HG03571 (cell line): ENCODE measurements at regions not wholly inside any gene's neighbourhood (a gene's known extent, or its start where the extent isn't known, plus 50 kb on each side); places are given as distances from the start of the nearest gene placed in this dataset.
"Not testable (repeated sequence)": the region's sequence is repeated elsewhere in the genome, so short reads cannot be mapped to it uniquely, and the experiment has no call there.

Source experiments
- ATAC-seq: cut with Tn5 transposase; IDR thresholded peaks from one replicate; pipeline ENCODE4 v1.9.1; 2021; ENCODE audit not compliant: unreplicated experiment

GRCh38 chr4:120317713-120318112, 251.1 kb upstream of the MAD2L1 start:
- ATAC-seq = no peak

GRCh38 chr4:120316416-120316815, 249.8 kb upstream of the MAD2L1 start:
- no peak for ATAC-seq

- ATAC-seq = no peak
Observed at GRCh38 chr4:120314969-120315368, 248.3 kb upstream of the MAD2L1 start.

- no peak for ATAC-seq
Observed at GRCh38 chr4:120304801-120305200, 238.2 kb upstream of the MAD2L1 start.

DNA sequence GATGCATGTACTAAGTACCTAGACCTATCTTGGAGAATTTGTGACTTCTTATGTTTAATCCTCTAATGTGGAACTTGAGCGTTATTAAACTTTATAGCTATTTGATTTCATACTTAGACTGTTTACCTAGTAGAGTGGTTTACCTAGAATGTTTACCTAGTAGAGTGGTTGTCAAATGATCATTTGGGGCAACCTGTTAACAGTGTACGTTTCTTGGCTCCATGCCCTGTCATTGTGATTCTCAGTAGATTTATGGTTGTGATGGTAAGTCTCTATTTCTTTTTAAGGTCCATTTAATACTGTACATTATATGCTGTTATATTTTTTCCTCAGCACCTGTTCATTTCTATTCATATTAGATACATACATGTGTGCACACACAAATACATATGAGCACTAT, 233.0 kb upstream of the MAD2L1 start:
- ATAC-seq = no peak

DNA sequence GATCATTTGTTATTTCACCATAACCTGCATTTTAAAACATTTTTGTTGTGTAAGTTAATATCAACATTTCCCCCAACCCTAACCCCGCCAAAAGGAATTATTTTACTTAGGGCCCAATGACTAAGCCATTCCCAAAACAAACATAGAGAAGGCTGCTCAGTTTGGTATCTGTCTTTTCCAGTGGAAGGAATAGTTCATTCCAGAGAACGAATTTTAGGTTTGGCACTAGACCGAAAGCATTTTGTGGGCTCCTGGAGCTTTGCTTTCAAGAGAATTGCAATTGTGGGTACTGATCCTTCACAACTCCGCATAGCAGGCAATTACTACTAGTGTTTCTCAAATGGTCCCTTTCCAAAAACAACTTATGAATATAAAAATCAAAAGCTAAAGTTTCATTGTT, 226.7 kb upstream of the MAD2L1 start:
- ATAC-seq = no peak

DNA sequence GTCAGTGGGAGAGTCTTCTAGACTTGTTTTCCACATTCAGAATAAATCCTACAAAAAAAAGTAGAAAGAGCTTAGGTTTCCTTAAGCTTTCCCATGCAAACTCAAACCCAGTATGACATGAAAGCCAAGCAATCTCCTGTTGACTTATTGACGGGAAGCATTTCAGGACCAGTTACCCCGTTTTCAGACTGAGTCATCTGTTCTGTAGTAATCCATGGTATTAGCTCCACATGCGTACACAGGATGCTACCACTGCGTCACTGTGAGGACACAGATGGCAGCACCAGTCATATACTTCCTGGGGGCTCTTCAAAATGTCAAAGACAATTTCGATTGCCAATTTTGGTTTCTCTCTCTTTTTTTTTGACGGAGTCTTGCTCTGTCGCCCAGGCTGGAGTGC, 224.9 kb upstream of the MAD2L1 start:
- no peak for ATAC-seq

GRCh38 chr4:120290553-120290952, 223.9 kb upstream of the MAD2L1 start:
- no peak for ATAC-seq

GRCh38 chr4:120286813-120287212, 220.2 kb upstream of the MAD2L1 start:
- no peak for ATAC-seq

- ATAC-seq = no peak
Observed at GRCh38 chr4:120281581-120281980, 214.9 kb upstream of the MAD2L1 start.

DNA sequence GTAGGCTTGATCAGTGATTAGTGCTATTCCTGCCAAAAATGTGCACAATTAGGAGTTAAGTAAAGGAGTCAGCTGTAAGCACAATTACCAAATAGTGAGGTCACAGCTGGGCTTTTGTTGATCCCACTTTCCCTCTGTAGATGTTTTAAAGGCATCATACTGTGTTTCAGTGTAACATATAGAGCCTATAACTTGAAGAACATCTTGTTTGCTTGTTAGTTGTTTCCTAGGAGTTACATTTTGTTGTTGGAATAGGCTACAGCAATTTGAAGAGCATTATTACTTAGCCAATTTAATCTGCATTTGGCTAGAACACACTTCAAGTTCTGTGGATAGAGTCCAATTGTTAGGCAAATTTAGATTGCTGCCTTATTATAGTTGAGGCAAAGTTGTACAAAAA, 210.7 kb upstream of the MAD2L1 start:
- ATAC-seq = no peak

DNA sequence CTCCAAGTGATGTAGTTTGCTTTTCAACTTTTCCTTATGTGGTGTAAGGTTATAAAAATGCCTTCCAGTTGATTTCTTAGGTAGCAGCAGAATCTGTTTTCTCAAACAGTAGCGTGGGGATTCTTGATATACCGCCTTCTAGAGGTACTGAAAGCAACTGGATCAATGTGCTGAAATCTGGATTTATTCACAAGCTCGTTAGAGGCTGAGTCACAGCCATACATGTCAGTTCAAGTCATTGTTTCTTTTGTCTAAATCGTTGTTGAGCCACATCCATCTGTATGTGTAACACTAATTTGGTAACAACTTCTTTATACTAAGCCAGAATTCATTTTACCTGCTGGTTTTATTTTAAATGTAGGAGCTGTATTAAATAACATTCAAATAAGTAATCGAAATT, 200.0 kb upstream of the MAD2L1 start:
- ATAC-seq = no peak

DNA sequence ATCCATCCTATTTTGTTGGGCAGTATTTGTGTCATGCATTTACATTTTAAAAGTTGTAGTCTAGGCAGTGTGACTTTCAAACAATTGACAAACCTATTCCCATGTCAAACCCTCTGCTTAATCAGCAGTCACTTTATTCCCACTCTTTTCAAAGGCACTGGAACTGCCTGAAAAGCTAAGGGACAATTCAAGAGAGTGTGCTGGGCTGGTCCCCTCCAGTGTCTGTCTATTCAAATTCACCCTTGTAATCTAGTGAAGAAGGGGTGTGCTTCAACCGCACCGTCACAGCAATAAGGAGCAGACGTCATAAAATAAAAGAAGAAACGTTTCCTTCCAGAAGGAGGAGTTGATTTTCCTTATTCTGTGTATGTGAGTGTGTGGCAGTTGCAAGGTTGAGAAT, 197.0 kb upstream of the MAD2L1 start:
- ATAC-seq = no peak

- no peak for ATAC-seq
Observed at GRCh38 chr4:120261117-120261516, 194.5 kb upstream of the MAD2L1 start.

DNA sequence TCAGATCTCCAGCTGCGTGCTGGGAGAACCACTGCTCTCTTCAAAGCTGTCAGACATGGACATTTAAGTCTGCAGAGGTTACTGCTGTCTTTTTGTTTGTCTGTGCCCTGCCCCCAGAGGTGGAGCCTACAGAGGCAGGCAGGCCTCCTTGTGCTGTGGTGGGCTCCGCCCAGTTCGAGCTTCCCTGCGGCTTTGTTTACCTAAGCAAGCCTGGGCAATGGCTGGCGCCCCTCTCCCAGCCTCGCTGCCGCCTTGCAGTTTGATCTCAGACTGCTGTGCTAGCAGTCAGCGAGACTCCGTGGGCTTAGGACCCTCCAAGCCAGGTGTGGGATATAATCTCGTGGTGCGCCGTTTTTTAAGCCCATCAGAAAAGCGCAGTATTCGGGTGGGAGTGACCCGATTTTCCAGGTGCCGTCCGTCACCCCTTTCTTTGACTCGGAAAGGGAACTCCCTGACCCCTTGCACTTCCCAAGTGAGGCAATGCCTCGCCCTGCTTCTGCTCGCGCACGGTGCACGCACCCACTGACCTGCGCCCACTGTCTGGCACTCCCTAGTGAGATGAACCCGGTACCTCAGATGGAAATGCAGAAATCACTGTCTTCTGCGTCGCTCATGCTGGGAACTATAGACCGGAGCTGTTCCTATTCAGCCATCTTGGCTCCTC, 189.6 kb upstream of the MAD2L1 start:
- ATAC-seq = not testable (repeated sequence)

GRCh38 chr4:120238277-120238973, 171.8 kb upstream of the MAD2L1 start:
- ATAC-seq = no peak

- ATAC-seq = no peak
Observed at GRCh38 chr4:120236873-120237272, 170.2 kb upstream of the MAD2L1 start.

GRCh38 chr4:120232050-120232449, 165.4 kb upstream of the MAD2L1 start:
- no peak for ATAC-seq

DNA sequence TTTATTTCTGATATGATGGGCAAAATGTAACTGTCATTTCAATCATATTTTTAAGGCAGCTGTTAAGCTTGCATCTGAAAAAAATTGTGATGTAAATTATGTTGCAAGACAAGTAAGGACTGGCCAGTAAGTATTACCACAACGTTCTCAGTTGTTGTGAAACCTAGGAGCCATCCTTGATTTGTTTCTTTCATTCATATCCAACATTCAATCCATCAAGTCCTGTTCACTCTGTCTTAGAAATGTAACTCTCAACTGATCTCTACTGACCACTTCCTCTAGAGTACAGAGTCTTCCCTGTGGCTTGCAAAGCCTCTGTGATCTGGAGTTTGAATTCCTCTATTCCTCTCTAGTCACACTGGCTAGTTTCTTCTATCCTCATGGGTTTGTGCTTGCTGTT, 161.4 kb upstream of the MAD2L1 start:
- no peak for ATAC-seq

DNA sequence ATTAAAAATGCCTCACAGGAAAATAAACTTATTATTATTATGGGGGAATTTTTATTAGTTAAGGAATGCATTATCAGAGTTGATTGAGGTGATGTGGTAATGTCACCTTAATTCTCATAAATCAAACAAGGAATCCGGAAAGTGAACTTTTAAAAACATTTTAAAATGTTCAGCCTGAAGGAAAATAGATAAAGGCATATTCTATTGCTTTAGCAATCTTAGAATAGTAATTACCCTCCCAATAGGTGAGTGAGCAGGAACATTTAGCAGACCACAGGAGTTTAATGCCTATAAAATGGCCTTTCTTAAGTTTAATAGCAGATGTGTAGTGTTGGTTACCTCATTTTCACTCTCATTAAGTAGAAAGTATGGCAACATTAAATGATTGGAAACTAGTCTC, 160.9 kb upstream of the MAD2L1 start:
- no peak for ATAC-seq

DNA sequence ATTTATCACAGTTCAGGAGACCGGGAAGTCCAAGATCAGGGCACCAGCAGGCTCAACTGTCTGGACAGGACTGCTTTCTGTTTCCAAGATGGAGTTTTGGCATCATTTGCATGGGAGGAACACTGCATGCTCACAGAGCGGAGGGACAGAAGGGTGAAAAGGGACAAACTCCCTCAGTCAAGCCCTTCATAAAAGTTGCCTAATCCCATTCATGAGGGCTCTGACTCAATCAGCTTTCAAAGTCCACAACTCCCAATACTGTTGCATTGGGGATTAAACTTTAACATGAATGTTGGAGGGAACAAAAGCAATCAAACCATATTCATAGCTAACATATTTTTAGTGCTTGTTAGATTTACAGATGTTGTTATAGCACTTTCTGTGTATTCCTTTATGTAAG, 158.9 kb upstream of the MAD2L1 start:
- ATAC-seq = no peak

DNA sequence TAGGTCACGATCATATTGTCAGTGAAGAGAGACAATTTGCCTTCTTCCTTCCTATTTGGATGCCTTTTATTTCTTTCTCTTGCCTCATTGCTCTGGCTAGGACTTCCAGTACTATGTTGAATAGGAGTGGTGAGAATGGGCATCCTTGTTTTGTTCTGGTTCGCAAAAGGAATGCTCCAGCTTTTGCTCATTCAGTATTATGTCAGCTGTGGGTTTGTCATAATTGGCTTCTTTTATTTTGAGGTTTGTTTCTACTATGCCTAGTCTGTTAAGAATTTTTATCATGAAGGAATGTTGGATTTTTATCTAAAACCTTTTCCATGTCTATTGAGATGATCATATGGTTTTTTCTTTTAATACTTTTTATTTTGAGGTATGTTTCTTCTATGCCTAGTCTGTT, 152.3 kb upstream of the MAD2L1 start:
- ATAC-seq = no peak

DNA sequence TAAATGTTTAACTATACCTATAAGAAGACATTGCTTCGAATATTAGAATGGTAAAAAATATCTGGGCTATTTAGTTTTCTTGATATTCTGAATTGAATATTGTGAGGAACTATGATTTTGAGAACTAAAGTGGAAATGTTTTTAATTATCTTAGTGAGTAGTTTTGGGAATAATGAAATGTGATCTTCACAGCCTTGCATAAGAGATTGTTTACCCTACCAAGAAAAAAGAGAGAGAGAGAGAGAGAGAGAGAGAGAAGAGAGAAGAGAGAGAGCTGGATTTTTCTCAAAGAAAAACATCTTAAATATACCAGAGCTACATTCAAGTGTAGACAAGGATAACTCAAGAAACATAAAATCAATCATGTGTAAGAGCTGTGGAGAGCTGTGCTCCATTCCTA, 148.7 kb upstream of the MAD2L1 start:
- no peak for ATAC-seq
